ENCODE measurements at regions not wholly inside any gene's neighbourhood (a gene's known extent, or its start where the extent isn't known, plus 50 kb on each side); places are given as distances from the start of the nearest gene placed in this dataset.

- no peak for TF ChIP-seq POLR2AphosphoS5 (IDR thresholded peaks at IDR 0.05; ENCODE audit: low read depth)
- TF ChIP-seq CTCF (IDR thresholded peaks at IDR 0.05; ENCODE audit: insufficient read depth, low read length), result no peak
- no peak for TF ChIP-seq SPI1 (IDR thresholded peaks at IDR 0.05; ENCODE audit: borderline replicate concordance, low read depth)
- no peak for DNase-seq (ENCODE audit: low read depth in 1 of 2, low spot score in 1 of 2)
- no peak overlapping the region for H3K4me3 ChIP-seq (replicated peaks; ENCODE audit: insufficient read depth, low read length)
- H3K27ac ChIP-seq (replicated peaks), result no peak overlapping the region
- H3K27me3 ChIP-seq (ENCODE audit: insufficient read depth, poor library complexity, severe bottlenecking), result no peaks in the 10 kb centered on the region
Observed at GRCh38 chr16:82232806-82233205, 62.8 kb upstream of the MPHOSPH6 start.

DNA sequence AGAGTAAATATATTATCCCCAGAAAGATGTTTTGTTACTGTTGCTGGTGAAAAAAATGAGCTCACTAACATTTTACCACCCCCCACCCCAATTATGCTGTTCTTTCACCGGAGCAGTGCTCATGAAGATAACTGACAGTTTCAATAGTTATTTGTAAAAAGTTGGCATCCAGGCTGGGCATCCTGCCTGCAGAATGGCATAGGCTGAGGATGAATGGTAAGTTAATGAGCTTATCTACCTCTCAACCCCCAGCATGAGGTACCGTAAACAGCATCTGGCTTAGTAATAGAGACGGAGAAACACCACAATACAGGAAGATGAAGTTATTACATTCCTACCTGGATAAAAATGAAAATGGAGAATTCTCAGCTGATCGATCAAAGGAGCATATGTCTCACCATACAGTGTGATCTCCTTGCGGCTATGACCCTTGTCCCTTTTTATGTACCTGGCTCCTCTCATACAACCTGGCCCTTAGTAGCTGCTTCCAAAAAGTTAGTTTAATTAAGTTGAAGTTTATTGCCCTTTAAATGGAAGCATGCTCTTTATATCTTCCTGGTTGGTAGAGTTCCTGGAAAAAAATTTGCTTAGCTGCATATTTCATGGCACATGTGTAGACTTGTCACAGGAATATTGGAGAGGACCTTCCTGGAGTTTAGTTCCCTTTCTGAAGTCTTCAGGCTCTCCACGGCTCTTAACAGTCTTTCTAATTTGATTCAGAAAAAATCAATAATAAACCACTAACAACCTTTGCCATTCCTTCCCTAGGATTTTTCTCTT lies 61.2 kb upstream of the MPHOSPH6 start:
- no peak for DNase-seq (ENCODE audit: low read depth in 1 of 2, low spot score in 1 of 2)
- Histone ChIP-seq H3K4me3 (replicated peaks; ENCODE audit: insufficient read depth, low read length) (no peak overlapping the region), H3K27me3 (ENCODE audit: insufficient read depth, poor library complexity, severe bottlenecking) (peaks cover 7% of the 10 kb centered on the region), H3K27ac (replicated peaks) (no peak overlapping the region)
- no peak for TF ChIP-seq CTCF (IDR thresholded peaks at IDR 0.05; ENCODE audit: insufficient read depth, low read length)
- no peak for TF ChIP-seq SPI1 (IDR thresholded peaks at IDR 0.05; ENCODE audit: borderline replicate concordance, low read depth)
- TF ChIP-seq, protein P1, sequence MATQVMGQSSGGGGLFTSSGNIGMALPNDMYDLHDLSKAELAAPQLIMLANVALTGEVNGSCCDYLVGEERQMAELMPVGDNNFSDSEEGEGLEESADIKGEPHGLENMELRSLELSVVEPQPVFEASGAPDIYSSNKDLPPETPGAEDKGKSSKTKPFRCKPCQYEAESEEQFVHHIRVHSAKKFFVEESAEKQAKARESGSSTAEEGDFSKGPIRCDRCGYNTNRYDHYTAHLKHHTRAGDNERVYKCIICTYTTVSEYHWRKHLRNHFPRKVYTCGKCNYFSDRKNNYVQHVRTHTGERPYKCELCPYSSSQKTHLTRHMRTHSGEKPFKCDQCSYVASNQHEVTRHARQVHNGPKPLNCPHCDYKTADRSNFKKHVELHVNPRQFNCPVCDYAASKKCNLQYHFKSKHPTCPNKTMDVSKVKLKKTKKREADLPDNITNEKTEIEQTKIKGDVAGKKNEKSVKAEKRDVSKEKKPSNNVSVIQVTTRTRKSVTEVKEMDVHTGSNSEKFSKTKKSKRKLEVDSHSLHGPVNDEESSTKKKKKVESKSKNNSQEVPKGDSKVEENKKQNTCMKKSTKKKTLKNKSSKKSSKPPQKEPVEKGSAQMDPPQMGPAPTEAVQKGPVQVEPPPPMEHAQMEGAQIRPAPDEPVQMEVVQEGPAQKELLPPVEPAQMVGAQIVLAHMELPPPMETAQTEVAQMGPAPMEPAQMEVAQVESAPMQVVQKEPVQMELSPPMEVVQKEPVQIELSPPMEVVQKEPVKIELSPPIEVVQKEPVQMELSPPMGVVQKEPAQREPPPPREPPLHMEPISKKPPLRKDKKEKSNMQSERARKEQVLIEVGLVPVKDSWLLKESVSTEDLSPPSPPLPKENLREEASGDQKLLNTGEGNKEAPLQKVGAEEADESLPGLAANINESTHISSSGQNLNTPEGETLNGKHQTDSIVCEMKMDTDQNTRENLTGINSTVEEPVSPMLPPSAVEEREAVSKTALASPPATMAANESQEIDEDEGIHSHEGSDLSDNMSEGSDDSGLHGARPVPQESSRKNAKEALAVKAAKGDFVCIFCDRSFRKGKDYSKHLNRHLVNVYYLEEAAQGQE (IDR thresholded peaks at IDR 0.05; ENCODE audit: insufficient replicate concordance, low read depth), result no peak
- TF ChIP-seq GABPA (IDR thresholded peaks at IDR 0.05; ENCODE audit: low read depth), result no peak
- TF ChIP-seq POLR2AphosphoS5 (IDR thresholded peaks at IDR 0.05; ENCODE audit: low read depth), result no peak

DNA sequence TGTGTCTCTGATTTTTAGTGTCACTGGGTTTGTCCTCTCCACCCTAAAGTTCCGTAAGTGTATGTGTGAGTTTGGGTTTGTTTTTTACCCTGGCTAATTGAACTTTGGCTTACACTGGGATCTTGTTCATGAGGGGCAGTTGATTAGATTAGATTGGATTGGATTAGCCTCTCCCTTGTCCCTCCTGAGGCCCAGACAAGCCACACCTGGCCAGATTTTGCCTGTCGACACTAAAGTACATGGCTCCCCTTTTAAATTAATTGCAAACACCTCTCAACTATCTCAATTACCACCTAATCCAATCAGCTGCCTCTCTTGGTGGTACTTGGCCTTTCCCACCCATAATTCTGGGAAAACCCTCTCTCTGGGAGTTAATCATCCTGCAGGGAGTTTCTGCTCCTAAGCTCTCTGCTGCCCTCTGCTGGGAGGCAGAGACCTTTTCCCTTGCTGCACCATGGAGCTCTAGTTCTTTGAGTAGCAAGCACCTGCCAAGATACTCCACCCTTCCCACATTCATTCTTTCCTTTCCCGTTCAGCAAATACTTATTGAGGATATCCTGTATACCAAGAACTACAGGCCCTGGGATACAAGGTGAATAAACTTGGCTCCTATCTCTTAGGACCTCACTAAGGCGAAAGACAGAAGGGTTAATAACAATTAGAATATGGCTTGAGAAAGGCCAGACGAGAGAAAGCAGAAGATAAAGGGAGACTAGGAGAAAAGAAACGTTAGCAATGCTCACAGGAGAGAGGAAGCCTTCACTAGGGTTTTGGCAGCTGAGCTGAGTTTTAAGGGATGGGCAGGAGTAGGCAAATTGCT lies 60.0 kb upstream of the MPHOSPH6 start:
- peak; percentile 20 to 54 for DNase-seq (ENCODE audit: low read depth in 1 of 2, low spot score in 1 of 2)
- no peak overlapping the region for H3K4me3 ChIP-seq (replicated peaks; ENCODE audit: insufficient read depth, low read length)
- H3K27ac ChIP-seq (replicated peaks), result no peak overlapping the region

More for the DNA sequence above, 60.0 kb upstream of the MPHOSPH6 start:
- TF ChIP-seq POLR2AphosphoS5 (IDR thresholded peaks at IDR 0.05; ENCODE audit: low read depth), result no peak
- no peak for TF ChIP-seq GABPA (IDR thresholded peaks at IDR 0.05; ENCODE audit: low read depth)
- TF ChIP-seq SPI1 (IDR thresholded peaks at IDR 0.05; ENCODE audit: borderline replicate concordance, low read depth), result no peak
- TF ChIP-seq CTCF (IDR thresholded peaks at IDR 0.05; ENCODE audit: insufficient read depth, low read length), result peak; percentile 85
- TF ChIP-seq, protein P1 (IDR thresholded peaks at IDR 0.05; ENCODE audit: insufficient replicate concordance, low read depth), result no peak
- peaks cover 7% of the 10 kb centered on the region for H3K27me3 ChIP-seq (ENCODE audit: insufficient read depth, poor library complexity, severe bottlenecking)
